VCaP (cell line): ENCODE measurements at regions not wholly inside any gene's neighbourhood (a gene's known extent, or its start where the extent isn't known, plus 50 kb on each side); places are given as distances from the start of the nearest gene placed in this dataset.

Source experiments
- H3K27ac ChIP-seq: fragments of 450-650 bp; 2 replicates; pipeline ENCODE4 v1.5.1; 2017
- TF ChIP-seq, protein P1 (sequence below): fragments of 450-650 bp; conservative IDR thresholded peaks from 2 replicates; pipeline ENCODE4 v1.5.1; 2017; ENCODE audit warnings: mild to moderate bottlenecking, moderate library complexity

DNA sequence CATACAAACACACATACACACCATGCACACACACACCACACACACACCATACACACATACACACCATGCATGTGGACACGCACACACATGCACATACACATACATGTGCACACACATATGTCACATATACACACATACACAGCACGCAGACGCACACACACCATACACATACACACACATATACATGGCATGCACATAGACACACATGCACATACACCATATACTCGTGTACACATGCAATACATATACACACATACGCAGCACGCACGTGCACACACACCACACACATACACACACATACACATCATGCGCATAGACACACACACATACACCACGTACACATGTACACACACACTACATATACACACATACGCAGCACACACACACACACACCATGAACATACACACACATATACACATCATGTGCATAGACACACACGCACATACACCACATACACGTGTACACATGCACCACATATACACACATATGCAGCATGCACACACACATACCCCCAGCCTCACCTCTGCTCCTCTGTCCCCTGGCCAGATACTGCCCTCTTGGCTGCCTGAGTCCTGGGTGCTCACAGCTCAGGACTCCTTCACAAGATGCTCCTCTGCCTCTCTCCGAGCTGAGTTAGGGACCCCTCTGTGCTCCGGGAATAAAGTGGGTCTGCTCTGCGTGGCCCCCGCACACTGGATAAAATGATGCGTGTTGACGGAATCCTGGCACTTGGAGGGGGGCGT lies 70.9 kb upstream of the ARHGEF7 start:
- TF ChIP-seq, protein P1, sequence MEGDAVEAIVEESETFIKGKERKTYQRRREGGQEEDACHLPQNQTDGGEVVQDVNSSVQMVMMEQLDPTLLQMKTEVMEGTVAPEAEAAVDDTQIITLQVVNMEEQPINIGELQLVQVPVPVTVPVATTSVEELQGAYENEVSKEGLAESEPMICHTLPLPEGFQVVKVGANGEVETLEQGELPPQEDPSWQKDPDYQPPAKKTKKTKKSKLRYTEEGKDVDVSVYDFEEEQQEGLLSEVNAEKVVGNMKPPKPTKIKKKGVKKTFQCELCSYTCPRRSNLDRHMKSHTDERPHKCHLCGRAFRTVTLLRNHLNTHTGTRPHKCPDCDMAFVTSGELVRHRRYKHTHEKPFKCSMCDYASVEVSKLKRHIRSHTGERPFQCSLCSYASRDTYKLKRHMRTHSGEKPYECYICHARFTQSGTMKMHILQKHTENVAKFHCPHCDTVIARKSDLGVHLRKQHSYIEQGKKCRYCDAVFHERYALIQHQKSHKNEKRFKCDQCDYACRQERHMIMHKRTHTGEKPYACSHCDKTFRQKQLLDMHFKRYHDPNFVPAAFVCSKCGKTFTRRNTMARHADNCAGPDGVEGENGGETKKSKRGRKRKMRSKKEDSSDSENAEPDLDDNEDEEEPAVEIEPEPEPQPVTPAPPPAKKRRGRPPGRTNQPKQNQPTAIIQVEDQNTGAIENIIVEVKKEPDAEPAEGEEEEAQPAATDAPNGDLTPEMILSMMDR, result no peak
- no peak overlapping the region for H3K27ac ChIP-seq

DNA sequence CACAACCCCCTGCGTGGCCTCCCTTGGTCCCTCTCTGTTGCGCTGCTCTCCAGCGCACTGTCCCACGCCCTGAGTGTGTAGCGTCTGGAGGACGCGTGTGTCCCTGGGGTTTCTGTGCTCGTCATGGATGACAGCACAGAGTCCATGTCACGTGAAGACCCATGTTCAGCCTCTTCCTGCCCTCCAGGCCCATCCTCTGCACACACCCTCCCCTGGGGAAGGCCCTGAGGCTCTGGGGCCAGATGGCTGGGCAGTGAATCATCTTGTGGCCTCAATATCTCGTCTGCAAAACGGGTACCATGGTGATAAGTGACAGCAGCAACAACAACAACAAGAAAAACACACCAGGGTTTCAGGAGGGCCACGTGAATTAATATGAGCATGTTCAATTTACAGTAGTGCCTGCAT lies 71.5 kb upstream of the ARHGEF7 start:
- TF ChIP-seq, protein P1, result no peak
- no peak overlapping the region for H3K27ac ChIP-seq

DNA sequence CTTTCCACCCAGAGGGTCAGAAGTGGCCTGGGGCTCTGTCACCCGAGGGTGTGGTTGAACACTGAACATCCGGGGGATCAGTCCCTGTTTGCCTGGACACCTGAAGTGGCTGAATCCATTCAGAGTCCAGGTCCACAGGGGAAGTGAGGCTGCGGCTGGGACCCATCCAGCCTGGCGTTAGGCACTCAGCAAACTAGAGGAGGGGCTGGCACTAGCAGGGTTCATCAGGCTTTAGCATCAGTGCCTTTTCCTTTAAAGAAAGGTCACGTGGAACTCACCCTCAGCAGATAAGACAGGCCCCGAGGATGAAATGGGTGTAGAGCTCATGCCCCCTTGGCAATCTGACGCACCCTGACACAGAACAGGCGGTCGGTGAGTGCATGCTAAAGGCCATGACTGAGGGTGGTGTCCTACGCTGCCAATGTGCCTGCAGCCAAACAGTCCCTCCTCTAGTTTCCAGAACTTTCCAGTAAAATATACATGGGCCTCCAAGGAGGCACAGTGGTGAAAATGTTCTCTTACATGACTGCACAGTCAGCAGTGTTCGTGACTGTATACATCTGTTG lies 72.4 kb upstream of the ARHGEF7 start:
- H3K27ac ChIP-seq, result no peak overlapping the region
- TF ChIP-seq, protein P1, result no peak

DNA sequence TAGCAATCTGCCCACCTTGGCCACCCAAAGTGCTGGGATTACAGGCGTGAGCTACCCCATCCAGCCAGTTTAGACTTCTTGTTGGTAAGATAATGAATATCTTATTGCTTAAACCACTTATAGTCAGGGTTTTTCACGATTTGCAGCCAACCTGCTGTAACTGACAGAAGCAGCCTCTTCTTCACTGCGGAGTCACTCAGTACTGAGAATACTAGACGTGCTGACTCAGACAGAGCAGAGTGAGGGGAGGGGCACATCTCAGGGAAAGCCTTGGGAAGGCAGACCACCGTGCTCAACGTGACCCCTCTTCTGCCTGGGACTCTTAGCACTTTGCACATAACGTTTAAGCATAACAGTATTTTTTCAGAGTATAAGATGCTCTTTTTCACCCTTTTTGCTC lies 74.3 kb upstream of the ARHGEF7 start:
- TF ChIP-seq, protein P1, result no peak
- no peak overlapping the region for H3K27ac ChIP-seq

DNA sequence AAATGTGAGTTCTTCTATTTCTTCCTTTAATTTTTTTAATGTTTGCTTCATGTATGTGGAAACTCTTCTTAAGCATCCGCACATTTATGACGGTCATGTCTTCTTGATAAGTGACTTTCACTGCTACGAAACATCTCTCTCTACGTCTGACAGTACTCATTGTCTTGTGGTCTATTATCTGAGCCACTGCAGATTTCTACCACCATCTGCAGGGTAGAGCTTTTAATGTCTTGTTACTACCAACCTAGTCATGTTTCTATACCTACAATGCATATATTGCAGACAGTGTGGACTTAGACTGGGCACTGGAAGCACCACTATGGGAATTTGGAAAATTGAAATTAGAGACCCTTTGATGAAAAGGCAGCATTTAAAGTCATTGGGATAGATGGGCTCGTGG lies 75.4 kb upstream of the ARHGEF7 start:
- TF ChIP-seq, protein P1, result peak; percentile 43
- H3K27ac ChIP-seq, result no peak overlapping the region

DNA sequence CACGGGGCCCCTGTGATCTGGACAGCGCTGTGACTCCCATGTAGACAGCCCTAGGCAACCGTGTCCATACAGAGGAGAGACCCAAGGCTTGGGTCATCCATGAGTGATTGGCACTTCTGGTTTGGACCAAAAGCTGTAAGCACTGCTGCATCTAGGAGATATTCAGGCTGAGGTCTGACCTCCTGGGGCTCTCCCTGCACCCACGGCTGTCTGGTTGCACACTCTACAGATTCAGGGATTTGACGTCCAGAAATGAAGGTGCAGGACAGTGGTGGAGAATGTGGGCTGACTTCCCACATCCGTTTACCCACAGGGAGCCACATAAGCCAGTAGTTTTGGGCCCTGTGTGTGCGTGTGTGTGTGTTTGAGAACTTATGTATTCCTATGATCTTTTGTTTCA lies 76.2 kb upstream of the ARHGEF7 start:
- no peak overlapping the region for H3K27ac ChIP-seq
- TF ChIP-seq, protein P1, result no peak

DNA sequence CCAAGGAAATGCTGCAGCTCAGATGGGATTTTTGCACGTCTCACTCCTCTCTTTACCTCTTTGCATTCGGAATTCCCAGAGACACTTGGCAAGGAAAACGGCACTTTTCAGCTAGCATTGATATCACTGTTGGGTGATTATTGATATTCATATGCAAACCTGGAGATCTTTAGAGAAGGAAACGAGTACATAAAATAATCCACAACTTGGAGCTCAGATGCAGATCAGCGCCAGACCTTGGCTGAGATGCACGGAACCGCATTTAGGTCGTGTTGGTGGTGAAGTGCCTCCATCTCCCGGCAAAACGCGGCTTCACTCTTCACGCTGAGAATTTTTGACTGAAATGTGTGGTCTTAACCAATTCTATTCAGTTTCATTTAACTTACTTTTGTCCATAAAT lies 77.2 kb upstream of the ARHGEF7 start:
- TF ChIP-seq, protein P1, result peak; percentile 77
- peak overlapping the region; percentile 57 for H3K27ac ChIP-seq
